DOHH2 (cell line): ENCODE measurements at regions not wholly inside any gene's neighbourhood (a gene's known extent, or its start where the extent isn't known, plus 50 kb on each side); places are given as distances from the start of the nearest gene placed in this dataset.

Source experiments
- CTCF ChIP-seq: fragments of 200-600 bp; sonication (generic); IDR thresholded peaks from one replicate; pipeline ENCODE4 v1.5.1; 2014; ENCODE audit warnings: antibody characterized with exemption, mild to moderate bottlenecking, low read depth, low read length; ENCODE audit not compliant: poor library complexity, severe bottlenecking
- EZH2phosphoT487 ChIP-seq: fragments of 200-600 bp; sonication (generic); IDR thresholded peaks from 2 replicates; pipeline ENCODE4 v1.6.1; 2017; ENCODE audit warnings: borderline replicate concordance, mild to moderate bottlenecking, antibody characterized with exemption, low read length, moderate library complexity, mixed read lengths

- TF ChIP-seq EZH2phosphoT487: no peak
- TF ChIP-seq CTCF: no peak
These were observed 460.5 kb upstream of the ARID1B start for GRCh38 chr6:156316583-156317125.
